SK-N-SH treated with all-trans-retinoic acid at 6 μM for 48 hours (cell line): ENCODE measurements at regions not wholly inside any gene's neighbourhood (a gene's known extent, or its start where the extent isn't known, plus 50 kb on each side); places are given as distances from the start of the nearest gene placed in this dataset.

Source experiments
- CSDC2 ChIP-seq: fragments of 250-450 bp; sonication (Bioruptor Pico); IDR thresholded peaks from 2 replicates; pipeline ENCODE4 v1.5.0; 2020; ENCODE audit warnings: mild to moderate bottlenecking, moderate library complexity
- RARB ChIP-seq: fragments of 250-450 bp; sonication (Bioruptor Pico); IDR thresholded peaks from 2 replicates; pipeline ENCODE4 v1.8.0; 2021; ENCODE audit warnings: mild to moderate bottlenecking, moderate library complexity
- ZNF70 ChIP-seq: fragments of 450-650 bp; formaldehyde crosslinking; IDR thresholded peaks from 2 replicates; pipeline ENCODE4 v1.5.0; 2020; ENCODE audit warnings: mild to moderate bottlenecking, moderate library complexity
- TF ChIP-seq, protein P1 (sequence below): fragments of 250-450 bp; sonication (Bioruptor Pico); IDR thresholded peaks from 2 replicates; pipeline ENCODE4 v1.8.0; 2021; ENCODE audit warnings: low read depth, mild to moderate bottlenecking, moderate library complexity, borderline replicate concordance
- TF ChIP-seq, protein P2 (sequence below): fragments of 250-450 bp; sonication (Bioruptor Pico); IDR thresholded peaks from 2 replicates; pipeline ENCODE4 v1.5.1; 2020; ENCODE audit warnings: low read depth, mild to moderate bottlenecking, moderate library complexity

DNA sequence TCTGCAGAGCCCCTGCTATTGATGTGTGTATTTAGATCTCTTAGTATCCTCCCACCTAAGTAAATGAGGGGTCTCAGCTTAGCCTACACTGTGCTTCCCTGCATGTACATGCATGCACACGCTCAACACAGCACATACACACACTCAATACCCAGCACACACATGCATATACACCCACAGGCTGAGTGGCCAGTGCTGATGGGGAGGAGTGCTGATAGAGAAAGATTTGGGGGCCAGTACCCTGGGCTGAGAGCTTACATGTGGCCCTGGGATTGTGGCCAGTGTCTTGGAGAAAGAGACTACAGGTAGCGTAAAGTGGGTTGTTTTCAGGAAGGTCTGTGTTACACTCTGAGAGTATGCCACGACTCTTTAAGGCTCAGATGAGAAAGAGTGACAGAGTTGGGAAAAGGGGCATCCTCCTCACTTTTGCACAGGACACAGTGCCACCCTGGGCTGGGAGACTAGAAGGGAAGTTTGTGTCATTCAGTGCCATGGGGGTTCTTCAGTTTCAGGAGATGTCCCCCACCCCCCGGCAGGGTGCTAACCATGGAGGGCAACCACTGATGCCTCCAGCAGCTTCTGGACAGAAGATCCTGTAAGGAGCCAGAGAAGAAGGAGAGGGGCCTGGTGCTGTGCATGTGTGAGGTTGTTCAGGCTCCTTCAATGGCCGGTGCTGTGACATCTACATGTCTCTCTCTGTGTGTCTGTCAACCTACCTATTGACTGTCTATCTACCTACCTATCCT lies 166.8 kb downstream of the RHOU start:
- TF ChIP-seq RARB (CRISPR knock-in tag) (no peak), ZNF70 (CRISPR knock-in tag) (no peak), CSDC2 (CRISPR knock-in tag) (no peak)
- TF ChIP-seq, protein P1, sequence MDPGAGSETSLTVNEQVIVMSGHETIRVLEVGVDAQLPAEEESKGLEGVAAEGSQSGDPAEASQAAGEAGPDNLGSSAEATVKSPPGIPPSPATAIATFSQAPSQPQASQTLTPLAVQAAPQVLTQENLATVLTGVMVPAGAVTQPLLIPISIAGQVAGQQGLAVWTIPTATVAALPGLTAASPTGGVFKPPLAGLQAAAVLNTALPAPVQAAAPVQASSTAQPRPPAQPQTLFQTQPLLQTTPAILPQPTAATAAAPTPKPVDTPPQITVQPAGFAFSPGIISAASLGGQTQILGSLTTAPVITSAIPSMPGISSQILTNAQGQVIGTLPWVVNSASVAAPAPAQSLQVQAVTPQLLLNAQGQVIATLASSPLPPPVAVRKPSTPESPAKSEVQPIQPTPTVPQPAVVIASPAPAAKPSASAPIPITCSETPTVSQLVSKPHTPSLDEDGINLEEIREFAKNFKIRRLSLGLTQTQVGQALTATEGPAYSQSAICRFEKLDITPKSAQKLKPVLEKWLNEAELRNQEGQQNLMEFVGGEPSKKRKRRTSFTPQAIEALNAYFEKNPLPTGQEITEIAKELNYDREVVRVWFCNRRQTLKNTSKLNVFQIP: no peak
- TF ChIP-seq, protein P2, sequence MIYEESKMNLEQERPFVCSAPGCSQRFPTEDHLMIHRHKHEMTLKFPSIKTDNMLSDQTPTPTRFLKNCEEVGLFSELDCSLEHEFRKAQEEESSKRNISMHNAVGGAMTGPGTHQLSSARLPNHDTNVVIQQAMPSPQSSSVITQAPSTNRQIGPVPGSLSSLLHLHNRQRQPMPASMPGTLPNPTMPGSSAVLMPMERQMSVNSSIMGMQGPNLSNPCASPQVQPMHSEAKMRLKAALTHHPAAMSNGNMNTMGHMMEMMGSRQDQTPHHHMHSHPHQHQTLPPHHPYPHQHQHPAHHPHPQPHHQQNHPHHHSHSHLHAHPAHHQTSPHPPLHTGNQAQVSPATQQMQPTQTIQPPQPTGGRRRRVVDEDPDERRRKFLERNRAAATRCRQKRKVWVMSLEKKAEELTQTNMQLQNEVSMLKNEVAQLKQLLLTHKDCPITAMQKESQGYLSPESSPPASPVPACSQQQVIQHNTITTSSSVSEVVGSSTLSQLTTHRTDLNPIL: no peak
